HL-60/S4 treated with phorbol 12-myristate 13-acetate at 8.2 ng/mL for 4 days and 3 days (cell line): ENCODE measurements at regions not wholly inside any gene's neighbourhood (a gene's known extent, or its start where the extent isn't known, plus 50 kb on each side); places are given as distances from the start of the nearest gene placed in this dataset.

Experiments
- in situ Hi-C: fragments of 300-500 bp; cut with MboI; formaldehyde crosslinking; loops from 2 replicates; pipeline ENCODE4 v1.15.0; 2022; ENCODE audit warnings: low sequenced_read_pairs

DNA sequence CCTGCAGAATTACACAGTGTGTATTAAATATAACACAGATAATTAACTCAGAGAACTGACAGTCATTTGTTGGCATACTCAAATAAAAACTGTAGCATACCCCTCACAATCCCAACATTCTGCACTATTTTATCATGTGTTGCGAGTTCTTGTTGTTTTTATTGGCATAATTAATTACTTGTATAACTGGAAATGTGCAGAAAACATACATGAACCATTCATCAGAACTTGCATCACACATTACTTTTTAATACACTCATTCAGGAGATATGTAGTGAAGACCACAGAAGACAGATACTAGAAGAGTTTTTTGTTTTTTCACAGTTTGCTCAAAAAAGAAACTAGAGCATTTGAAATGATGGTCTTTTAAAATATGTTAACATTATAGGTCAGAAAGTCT lies 74.6 kb upstream of the NEIL3 start:
- in situ Hi-C loops: no loop called here

DNA sequence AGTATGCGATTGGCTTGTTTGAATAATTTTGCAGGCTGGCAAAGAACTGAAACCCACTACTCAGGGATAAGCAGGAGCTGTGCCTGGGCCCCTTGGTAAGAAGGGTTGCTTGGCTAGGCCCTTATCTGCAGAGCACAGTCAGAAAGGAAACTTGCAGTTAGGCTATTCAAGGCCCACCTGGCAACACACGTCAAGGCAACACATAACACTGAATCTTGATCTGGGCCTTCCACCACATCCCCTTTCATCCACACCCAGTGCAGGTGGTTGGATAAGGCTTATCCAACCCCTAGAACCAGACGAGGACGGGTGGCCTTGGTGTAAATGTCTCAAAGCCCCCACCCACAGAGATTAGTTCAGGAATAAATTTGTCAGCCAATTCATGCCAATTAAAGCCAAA lies 72.8 kb upstream of the NEIL3 start:
- in situ Hi-C loops: no loop called here

DNA sequence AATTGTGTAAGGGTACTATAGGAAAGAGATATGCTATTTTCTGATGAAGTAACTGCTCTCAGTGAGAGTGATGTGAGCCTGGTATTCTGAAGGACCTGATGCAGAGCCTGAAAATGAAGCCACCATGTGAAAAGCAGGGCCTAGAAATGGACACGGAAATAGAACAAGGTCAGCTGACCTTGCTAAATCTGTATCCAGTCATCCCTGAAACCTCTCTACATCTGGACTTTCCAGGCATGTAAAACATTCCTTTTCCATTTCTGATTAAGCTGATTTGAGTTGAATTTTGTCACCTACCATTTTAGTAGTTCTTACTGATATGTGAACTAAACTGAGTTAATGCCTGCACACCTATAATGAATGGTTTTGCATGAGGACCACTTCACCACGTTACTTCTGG lies 72.4 kb upstream of the NEIL3 start:
- in situ Hi-C loops: no loop called here

DNA sequence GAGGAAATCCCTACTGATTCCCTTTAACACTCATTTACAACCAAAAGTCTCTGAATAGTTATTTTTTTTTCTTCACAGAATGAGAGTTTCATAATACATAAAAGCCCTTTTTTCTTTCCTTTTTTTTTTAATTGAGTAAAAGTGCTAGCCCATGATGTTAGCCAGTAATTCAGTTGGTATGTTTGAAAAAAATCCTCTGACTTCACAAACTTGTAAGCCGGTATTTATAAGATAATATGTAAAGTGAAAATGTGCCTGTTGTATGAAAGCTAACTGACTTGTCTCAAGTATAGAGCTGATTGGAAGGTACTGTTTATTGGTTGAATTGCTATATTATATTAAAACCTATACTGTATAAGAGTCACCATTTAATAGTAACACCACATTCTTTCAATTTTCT lies 70.2 kb upstream of the NEIL3 start:
- in situ Hi-C loops: no loop called here

DNA sequence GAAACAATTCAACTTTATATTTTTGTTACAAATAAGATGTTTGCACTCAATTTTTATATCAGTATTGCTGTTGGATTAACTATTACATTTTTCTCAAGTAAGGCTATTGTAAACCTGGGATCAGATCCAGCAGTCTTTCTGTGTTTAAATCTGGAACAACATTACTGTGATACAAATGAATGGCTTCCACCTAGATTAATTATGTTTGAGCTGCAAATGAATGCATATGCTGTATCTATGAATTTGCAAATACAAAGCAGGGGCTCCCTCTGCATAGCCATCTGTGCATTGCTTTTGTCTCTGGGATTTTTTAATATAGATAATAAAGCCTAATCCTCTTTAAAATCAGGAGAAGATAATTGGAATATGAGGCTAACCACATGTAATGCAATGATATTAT lies 69.8 kb upstream of the NEIL3 start:
- in situ Hi-C loops: no loop called here

DNA sequence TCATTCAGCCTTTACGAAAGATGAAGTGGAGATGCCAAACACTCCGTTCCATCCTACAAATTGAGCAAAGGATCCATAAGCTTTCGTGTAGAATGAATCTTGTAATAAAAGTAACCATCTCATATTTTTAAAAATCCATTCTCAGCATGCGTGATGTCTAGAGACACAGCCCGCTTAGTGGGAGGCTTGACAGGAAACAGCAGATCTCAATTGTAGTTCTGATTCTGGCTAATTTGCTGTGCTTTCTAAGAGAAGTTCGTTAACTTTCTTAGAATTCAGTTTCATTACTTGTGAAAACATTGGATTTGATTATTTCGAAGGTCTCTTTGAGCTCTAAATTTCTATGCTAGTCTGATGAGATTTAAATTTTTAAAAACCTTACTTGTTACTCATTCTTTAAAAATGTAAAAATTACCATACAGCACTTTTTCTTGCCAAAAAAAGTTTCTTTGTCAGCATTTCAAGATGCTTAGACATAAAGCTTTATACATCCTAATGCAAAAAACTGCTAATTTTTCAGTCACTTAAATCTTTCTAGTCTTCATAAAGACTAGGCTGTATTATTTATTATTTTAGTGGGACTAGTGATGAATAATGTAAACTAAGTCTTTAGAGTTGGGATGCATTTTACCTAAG lies 66.9 kb upstream of the NEIL3 start:
- in situ Hi-C loops: no loop called here

DNA sequence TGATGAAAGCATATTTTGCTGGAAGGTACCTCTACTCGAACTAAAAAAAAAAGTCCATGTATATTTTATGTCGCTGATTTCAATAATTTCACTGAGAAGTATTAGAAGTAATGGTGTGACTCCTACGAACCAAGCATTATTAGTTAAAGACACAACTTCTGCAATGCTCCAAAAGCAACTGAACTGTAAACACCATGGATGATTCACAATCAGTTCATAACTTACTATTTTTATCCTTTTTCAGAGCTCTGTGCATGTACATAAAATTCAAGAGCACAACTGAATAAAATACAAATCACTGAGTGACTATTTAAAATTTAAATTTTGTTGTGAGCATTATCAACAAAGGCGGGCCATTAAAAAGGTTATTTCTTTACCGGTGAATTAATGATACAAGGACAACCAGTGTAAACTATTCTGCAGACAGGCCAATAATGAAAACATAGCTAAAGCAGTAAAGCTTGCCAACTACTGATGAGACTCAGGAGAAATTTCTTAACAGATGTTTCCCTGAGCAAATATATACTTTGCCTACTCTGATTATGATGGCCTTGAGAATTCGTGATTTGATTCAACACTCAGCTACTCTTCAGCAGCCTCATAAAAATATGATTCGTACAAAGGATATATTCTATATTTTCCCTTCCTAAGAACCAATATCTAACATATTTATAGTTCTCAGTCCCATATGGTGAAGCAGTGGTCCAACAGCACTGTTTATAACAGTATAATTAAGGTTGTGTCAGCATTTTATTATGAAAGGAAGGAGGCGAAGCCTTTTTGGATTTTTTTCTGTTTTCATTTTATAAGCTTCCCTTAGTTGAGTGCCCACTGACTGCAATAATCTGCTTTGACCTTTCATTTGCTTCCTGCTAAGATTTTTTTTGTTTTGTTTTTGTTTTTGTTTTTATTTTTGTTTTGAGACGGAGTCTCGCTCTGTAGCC lies 62.8 kb upstream of the NEIL3 start:
- in situ Hi-C loops: no loop called here

DNA sequence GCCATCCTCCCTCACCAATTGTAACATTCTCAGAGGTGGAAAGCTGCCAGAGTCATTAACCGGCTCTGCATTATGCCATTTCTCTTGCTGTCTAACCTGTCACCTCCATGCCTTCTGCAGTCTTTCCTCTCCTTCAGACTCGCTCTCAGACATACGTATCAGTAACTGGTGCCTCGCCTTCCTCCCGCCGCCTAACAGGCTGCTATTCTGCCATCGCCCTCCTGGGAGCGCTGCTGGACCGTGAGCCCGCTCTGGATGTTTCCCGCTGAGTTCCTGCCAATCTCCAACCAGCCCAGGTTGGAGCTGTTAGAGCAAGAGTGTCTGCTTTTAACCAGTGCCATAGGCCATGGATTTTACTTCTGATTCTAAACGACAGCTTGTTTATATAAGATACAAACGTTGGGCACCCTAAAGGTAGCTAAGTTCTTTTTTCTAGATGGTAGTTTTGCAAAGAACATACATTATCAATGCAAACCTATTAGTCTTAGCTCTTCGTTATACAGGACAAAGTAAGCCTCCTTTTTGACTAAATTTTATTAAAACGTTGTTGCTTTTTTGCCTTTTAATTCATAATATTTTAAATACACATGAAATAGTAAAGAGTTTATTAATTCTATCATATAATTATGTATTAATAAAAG lies 59.5 kb upstream of the NEIL3 start:
- in situ Hi-C loops: loop anchor here (10.0 kb wide), 1 partner anchor 85 kb away; no protein-coding TSS in a partner anchor

DNA sequence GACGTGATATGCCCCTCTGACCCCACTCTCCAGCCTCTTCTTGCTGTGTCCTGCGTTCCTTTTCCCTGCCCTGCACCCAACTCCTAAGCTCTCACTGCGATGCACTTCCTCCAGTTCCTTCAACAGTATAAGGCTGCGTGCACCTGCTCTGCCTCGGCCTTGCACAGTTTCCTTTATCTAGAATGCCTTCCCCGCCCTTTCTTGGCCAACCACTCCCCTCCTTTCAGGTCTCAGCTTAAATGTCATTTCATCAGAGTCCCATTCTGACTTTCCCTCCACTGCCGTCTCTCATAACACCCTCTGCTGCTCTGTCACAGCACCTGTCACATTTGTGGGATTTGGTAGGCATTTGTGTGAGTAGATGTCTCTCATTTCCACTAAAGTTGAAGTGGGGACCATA lies 58.4 kb upstream of the NEIL3 start:
- in situ Hi-C loops: loop anchor here (10.0 kb wide), 1 partner anchor 84 kb away; no protein-coding TSS in a partner anchor

DNA sequence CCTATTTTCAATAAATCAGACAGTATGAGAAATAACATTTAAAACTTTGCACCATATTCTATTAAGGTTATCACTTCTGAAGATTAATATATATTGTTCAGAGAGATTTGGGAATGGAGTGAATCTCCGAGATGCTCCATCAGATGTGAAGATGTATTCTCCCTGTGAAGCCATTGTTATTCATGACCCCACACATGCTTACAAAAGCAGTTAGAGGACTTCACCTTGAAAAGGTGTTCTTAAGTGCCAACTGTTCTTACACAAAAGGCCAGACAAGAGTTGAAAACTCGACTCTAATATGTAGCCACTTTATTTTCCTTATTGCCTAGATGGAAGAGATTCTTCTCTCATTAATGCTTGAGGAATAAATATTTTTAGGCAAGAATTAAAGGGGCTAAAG lies 54.3 kb upstream of the NEIL3 start:
- in situ Hi-C loops: loop anchor here (10.0 kb wide), 1 partner anchor 79 kb away; no protein-coding TSS in a partner anchor

DNA sequence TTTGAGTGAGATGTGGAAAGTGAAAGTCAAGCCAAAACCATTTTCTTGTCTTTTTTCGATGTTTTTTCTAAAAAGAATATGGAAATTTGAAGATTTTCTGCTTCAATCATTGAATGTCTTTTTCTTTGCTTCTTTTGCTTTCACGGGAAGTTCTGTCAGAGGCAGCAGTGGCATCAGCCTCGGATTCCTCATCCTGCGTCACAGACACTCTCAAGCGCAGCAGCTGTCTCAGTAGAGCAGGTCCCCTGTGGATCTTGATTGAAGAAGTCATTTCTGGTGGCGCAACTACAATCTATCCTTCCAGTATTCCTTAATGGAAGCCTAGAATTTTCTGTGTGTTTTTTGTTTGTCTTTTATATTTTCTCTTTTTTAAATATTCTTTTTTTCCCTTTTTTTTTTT lies 52.7 kb upstream of the NEIL3 start:
- in situ Hi-C loops: loop anchor here (10.0 kb wide), 1 partner anchor 78 kb away; no protein-coding TSS in a partner anchor

DNA sequence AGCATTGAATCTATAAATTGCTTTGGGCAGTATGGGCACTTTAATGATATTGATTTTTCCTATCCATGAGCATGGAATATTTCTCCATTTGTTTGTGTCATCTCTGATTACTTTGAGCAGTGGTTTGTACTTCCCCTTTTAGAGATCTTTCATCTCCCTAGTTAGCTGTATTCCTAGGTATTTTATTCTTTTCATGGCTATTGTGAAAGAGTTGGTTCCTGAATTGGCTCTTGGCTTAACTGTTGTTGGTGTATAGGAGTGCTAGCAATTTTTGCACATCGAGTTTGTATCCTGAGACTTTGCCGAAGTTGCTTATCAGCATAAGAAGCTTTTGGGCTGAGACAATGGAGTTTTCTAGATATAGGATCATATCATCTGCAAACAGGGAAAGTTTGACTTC lies 50.2 kb upstream of the NEIL3 start:
- in situ Hi-C loops: loop anchor here (10.0 kb wide), 1 partner anchor 75 kb away; no protein-coding TSS in a partner anchor
